ENCODE measurements at regions not wholly inside any gene's neighbourhood (a gene's known extent, or its start where the extent isn't known, plus 50 kb on each side); places are given as distances from the start of the nearest gene placed in this dataset.

GRCh38 chr16:76942089-76942488 lies 248.9 kb upstream of the MON1B start:
- H3K4me3 ChIP-seq (ENCODE audit: low read depth in 1 of 2, low read length in 1 of 2): no peak overlapping the region
- no peak overlapping the region for H3K27ac ChIP-seq
- no peaks in the 10 kb centered on the region for H3K36me3 ChIP-seq
- no peaks in the 10 kb centered on the region for H3K9me3 ChIP-seq
- TF ChIP-seq, protein P1, sequence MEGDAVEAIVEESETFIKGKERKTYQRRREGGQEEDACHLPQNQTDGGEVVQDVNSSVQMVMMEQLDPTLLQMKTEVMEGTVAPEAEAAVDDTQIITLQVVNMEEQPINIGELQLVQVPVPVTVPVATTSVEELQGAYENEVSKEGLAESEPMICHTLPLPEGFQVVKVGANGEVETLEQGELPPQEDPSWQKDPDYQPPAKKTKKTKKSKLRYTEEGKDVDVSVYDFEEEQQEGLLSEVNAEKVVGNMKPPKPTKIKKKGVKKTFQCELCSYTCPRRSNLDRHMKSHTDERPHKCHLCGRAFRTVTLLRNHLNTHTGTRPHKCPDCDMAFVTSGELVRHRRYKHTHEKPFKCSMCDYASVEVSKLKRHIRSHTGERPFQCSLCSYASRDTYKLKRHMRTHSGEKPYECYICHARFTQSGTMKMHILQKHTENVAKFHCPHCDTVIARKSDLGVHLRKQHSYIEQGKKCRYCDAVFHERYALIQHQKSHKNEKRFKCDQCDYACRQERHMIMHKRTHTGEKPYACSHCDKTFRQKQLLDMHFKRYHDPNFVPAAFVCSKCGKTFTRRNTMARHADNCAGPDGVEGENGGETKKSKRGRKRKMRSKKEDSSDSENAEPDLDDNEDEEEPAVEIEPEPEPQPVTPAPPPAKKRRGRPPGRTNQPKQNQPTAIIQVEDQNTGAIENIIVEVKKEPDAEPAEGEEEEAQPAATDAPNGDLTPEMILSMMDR (IDR thresholded peaks at IDR 0.05): no peak
- H3K27me3 ChIP-seq: no peaks in the 10 kb centered on the region
- H3K4me1 ChIP-seq (ENCODE audit: control insufficient read depth in 1 of 2, insufficient read depth in 1 of 2, low read depth in 1 of 2, low read length in 1 of 2): no peaks in the 10 kb centered on the region

DNA sequence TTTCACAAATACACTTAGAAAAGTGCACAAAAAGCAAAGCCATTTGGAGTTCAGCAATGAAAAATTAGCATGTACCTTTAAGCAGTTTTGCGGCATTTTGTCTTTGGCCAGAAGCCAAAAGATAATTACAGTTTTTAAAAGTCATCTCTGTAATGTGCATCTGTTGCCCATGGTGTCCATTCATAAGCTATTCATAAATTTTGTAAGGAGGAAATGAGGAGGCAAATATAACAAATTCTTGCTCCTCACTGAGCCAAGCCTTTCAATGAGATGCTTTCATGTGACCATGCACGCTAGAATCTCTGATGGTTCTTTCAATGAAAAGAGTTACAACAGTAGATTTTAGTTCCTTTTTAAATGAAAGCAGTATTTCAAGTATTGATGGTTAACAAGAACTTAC lies 247.1 kb upstream of the MON1B start:
- Histone ChIP-seq H3K4me1 (ENCODE audit: control insufficient read depth in 1 of 2, insufficient read depth in 1 of 2, low read depth in 1 of 2, low read length in 1 of 2) (no peaks in the 10 kb centered on the region), H3K27me3 (no peaks in the 10 kb centered on the region), H3K9me3 (no peaks in the 10 kb centered on the region), H3K4me3 (ENCODE audit: low read depth in 1 of 2, low read length in 1 of 2) (no peak overlapping the region), H3K27ac (no peak overlapping the region), H3K36me3 (no peaks in the 10 kb centered on the region)
- TF ChIP-seq, protein P1 (IDR thresholded peaks at IDR 0.05): no peak

DNA sequence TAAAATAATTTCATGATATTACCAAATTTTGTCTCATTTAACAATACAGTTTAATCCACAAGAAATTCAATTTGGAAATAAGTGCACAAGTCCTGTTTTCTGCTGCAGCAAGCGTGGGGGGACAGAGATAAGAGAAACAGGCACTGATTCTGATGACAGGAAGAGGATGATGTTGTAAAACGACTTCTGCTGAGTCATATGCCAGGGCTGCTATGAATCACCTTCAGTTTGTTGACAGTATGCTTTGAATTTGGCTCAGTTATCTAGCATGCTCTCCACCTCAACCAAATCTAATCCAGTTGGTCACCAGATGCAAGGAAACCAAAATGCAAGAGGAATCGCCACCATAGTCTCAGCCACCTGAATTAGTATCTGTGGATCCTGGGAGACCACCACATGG lies 244.1 kb upstream of the MON1B start:
- Histone ChIP-seq H3K4me1 (ENCODE audit: control insufficient read depth in 1 of 2, insufficient read depth in 1 of 2, low read depth in 1 of 2, low read length in 1 of 2) (no peaks in the 10 kb centered on the region), H3K27me3 (no peaks in the 10 kb centered on the region), H3K27ac (no peak overlapping the region), H3K36me3 (no peaks in the 10 kb centered on the region), H3K4me3 (ENCODE audit: low read depth in 1 of 2, low read length in 1 of 2) (no peak overlapping the region), H3K9me3 (no peaks in the 10 kb centered on the region)
- TF ChIP-seq, protein P1 (IDR thresholded peaks at IDR 0.05): no peak

DNA sequence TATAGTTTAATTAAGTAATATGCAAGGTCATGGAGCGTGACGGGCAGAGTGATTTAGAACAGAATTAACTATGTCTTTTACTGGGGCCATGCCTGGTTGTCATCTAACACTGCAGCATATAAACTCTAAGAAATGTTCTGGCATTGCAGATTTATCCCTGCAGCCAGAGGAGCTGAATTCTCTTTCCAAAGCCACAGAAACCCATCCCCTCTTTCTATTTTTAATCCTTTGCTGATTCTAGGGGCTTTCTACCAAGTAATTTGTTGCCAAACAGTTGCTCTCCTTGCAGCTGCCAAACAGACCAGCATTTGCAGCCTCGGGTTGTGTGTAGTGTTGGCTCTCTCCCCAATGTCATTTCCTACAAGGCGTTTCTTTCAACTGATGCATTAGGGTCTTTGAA lies 243.2 kb upstream of the MON1B start:
- Histone ChIP-seq H3K9me3 (no peaks in the 10 kb centered on the region), H3K27ac (no peak overlapping the region), H3K36me3 (no peaks in the 10 kb centered on the region), H3K4me1 (ENCODE audit: control insufficient read depth in 1 of 2, insufficient read depth in 1 of 2, low read depth in 1 of 2, low read length in 1 of 2) (no peaks in the 10 kb centered on the region), H3K4me3 (ENCODE audit: low read depth in 1 of 2, low read length in 1 of 2) (no peak overlapping the region), H3K27me3 (no peaks in the 10 kb centered on the region)
- TF ChIP-seq, protein P1 (IDR thresholded peaks at IDR 0.05): no peak

GRCh38 chr16:76955629-76956028 lies 235.4 kb upstream of the MON1B start:
- Histone ChIP-seq H3K4me1 (ENCODE audit: control insufficient read depth in 1 of 2, insufficient read depth in 1 of 2, low read depth in 1 of 2, low read length in 1 of 2) (no peaks in the 10 kb centered on the region), H3K27me3 (no peaks in the 10 kb centered on the region), H3K9me3 (no peaks in the 10 kb centered on the region), H3K4me3 (ENCODE audit: low read depth in 1 of 2, low read length in 1 of 2) (no peak overlapping the region), H3K27ac (no peak overlapping the region), H3K36me3 (no peaks in the 10 kb centered on the region)
- TF ChIP-seq, protein P1 (IDR thresholded peaks at IDR 0.05): no peak

DNA sequence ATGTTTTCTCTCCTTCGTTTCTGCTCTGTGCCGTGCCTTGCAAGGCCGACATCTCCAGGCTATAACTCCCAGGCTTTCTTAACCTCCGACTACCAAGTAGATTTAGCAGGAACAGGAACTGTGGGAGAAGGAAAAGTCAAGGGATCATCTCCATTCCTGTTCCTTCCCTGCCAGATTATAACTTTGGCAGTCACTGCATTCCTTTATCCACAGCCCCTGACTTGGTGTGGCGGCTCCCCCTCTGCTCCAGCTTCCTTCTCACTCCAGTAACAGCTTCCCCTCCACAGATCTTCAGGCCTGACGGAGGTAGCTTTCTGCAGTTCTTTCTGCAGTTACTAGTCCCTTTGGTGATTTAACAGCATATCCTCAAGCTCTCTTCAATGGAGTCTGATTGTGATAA lies 234.6 kb upstream of the MON1B start:
- Histone ChIP-seq H3K27me3 (no peaks in the 10 kb centered on the region), H3K4me1 (ENCODE audit: control insufficient read depth in 1 of 2, insufficient read depth in 1 of 2, low read depth in 1 of 2, low read length in 1 of 2) (no peaks in the 10 kb centered on the region), H3K27ac (no peak overlapping the region), H3K9me3 (no peaks in the 10 kb centered on the region), H3K36me3 (no peaks in the 10 kb centered on the region), H3K4me3 (ENCODE audit: low read depth in 1 of 2, low read length in 1 of 2) (no peak overlapping the region)
- TF ChIP-seq, protein P1 (IDR thresholded peaks at IDR 0.05): no peak

All from neutrophil (primary cell).